Keratinocyte (primary cell): ENCODE measurements at regions not wholly inside any gene's neighbourhood (a gene's known extent, or its start where the extent isn't known, plus 50 kb on each side); places are given as distances from the start of the nearest gene placed in this dataset.

ENCODE experiments used
- DNase-seq: peaks from one replicate; pipeline ENCODE4 v3.0.0-alpha.2; 2011; ENCODE audit warnings: low read depth, missing footprints, low spot score
- FAIRE-seq: peaks from 2 replicates; lab custom pipeline; 2011; peaks lifted over from hg19 to GRCh38; lab: Jason Lieb, UNC
- H2AFZ ChIP-seq: 2 replicates; pipeline ENCODE4 v1.6.0; 2012; ENCODE audit warnings: low read length, control low read depth, inconsistent platforms; ENCODE audit not compliant: control insufficient read depth
- H3K27ac ChIP-seq: 2 replicates; pipeline ENCODE4 v1.5.1; 2011; ENCODE audit warnings: low read length; ENCODE audit not compliant: control insufficient read depth, insufficient read depth
- H3K27me3 ChIP-seq: 3 replicates; pipeline ENCODE4 v1.6.0; 2011; ENCODE audit warnings: low read length; ENCODE audit not compliant: control insufficient read depth, insufficient read depth; ENCODE audit errors: extremely low read depth
- H3K36me3 ChIP-seq, 2 experiments: 2 replicates in 1 of 2; 3 replicates in 1 of 2; pipeline ENCODE4 v1.5.1; 2011; ENCODE audit warnings: low read length in 2 of 2, mild to moderate bottlenecking in 1 of 2; ENCODE audit not compliant: control insufficient read depth in 2 of 2, insufficient read depth in 2 of 2; ENCODE audit errors: extremely low read depth in 1 of 2
- H3K4me1 ChIP-seq: 3 replicates; pipeline ENCODE4 v1.5.1; 2011; ENCODE audit warnings: low read length; ENCODE audit not compliant: control insufficient read depth, insufficient read depth; ENCODE audit errors: extremely low read depth
- H3K4me2 ChIP-seq: 3 replicates; pipeline ENCODE4 v1.6.0; 2011; ENCODE audit warnings: low read depth, low read length; ENCODE audit not compliant: control insufficient read depth, insufficient read depth; ENCODE audit errors: extremely low read depth
- H3K4me3 ChIP-seq, 3 experiments: fragments of 200-600 bp in 1 of 3; sonication (generic) in 1 of 3; 2 replicates in 2 of 3; 3 replicates in 1 of 3; pipeline ENCODE4 v1.5.1; 2011 to 2016; ENCODE audit warnings: low read length in 3 of 3, mild to moderate bottlenecking in 3 of 3, control low read depth in 2 of 3, inconsistent platforms in 1 of 3, low read depth in 1 of 3, mixed read lengths in 1 of 3, mixed run types in 1 of 3, moderate library complexity in 1 of 3; ENCODE audit not compliant: control insufficient read depth in 2 of 3, insufficient read depth in 2 of 3; ENCODE audit errors: extremely low read depth in 1 of 3
- H3K79me2 ChIP-seq: 2 replicates; pipeline ENCODE4 v1.6.0; 2012; ENCODE audit warnings: low read length; ENCODE audit not compliant: control insufficient read depth, insufficient read depth
- H3K9ac ChIP-seq: 3 replicates; pipeline ENCODE4 v1.6.0; 2011; ENCODE audit warnings: low read length; ENCODE audit not compliant: control insufficient read depth, insufficient read depth; ENCODE audit errors: extremely low read depth
- H3K9me1 ChIP-seq: 3 replicates; pipeline ENCODE4 v1.6.0; 2011; ENCODE audit warnings: low read length; ENCODE audit not compliant: control insufficient read depth, insufficient read depth; ENCODE audit errors: extremely low read depth
- H3K9me3 ChIP-seq: 2 replicates; pipeline ENCODE4 v1.5.1; 2012; ENCODE audit warnings: low read depth, low read length; ENCODE audit not compliant: control insufficient read depth
- H4K20me1 ChIP-seq: 3 replicates; pipeline ENCODE4 v1.6.0; 2011; ENCODE audit warnings: low read length; ENCODE audit not compliant: control insufficient read depth, insufficient read depth; ENCODE audit errors: extremely low read depth
- CTCF ChIP-seq, 3 experiments: IDR thresholded peaks in 1 of 3; conservative IDR thresholded peaks in 1 of 3; optimal IDR thresholded peaks in 1 of 3; 2 replicates in 2 of 3; 3 replicates in 1 of 3; pipeline versions ENCODE3 to v1.5.1; 2011; ENCODE audit warnings: low read length in 3 of 3, mild to moderate bottlenecking in 3 of 3, moderate library complexity in 2 of 3, control low read depth in 1 of 3, inconsistent platforms in 1 of 3; ENCODE audit not compliant: insufficient read depth in 2 of 3; ENCODE audit errors: extremely low read depth in 1 of 3
- EZH2 ChIP-seq: IDR thresholded peaks from one replicate; pipeline ENCODE4 v1.6.1; 2012; ENCODE audit warnings: inconsistent platforms, mild to moderate bottlenecking, low read length, moderate library complexity
- dilution Hi-C: fragments of 300-500 bp; cut with MboI; formaldehyde crosslinking; loops from one replicate; pipeline ENCODE4 v1.7.0; 2020; ENCODE audit warnings: low sequenced_read_pairs; ENCODE audit not compliant: extremely low pct_ligation_motif_present

GRCh38 chr5:3201121-3201520, 394.5 kb upstream of the IRX1 start:
- H3K79me2 ChIP-seq = no peaks in the 10 kb centered on the region
- H3K9ac ChIP-seq = no peak overlapping the region
- peaks cover 7% of the 10 kb centered on the region for H3K27me3 ChIP-seq
- dilution Hi-C loops = no loop called here
- H4K20me1 ChIP-seq = no peaks in the 10 kb centered on the region
- DNase-seq = no peak
- H3K9me3 ChIP-seq = peaks cover 6% of the 10 kb centered on the region
- H2AFZ ChIP-seq = no peak overlapping the region
- H3K4me1 ChIP-seq = no peaks in the 10 kb centered on the region
- no peak overlapping the region for H3K27ac ChIP-seq
- no peak overlapping the region for H3K4me2 ChIP-seq
- TF ChIP-seq CTCF (optimal IDR thresholded peaks at IDR 0.05 in 1 of 3, IDR thresholded peaks at IDR 0.05 in 1 of 3, conservative IDR thresholded peaks at IDR 0.05 in 1 of 3; ENCODE audit: extremely low read depth in 1 of 3, insufficient read depth in 2 of 3, low read length in 3 of 3) (no peak), EZH2 (no peak)
- no peak overlapping the region for H3K4me3 ChIP-seq
- no peak for FAIRE-seq
- no peaks in the 10 kb centered on the region for H3K36me3 ChIP-seq
- H3K9me1 ChIP-seq = no peaks in the 10 kb centered on the region

DNA sequence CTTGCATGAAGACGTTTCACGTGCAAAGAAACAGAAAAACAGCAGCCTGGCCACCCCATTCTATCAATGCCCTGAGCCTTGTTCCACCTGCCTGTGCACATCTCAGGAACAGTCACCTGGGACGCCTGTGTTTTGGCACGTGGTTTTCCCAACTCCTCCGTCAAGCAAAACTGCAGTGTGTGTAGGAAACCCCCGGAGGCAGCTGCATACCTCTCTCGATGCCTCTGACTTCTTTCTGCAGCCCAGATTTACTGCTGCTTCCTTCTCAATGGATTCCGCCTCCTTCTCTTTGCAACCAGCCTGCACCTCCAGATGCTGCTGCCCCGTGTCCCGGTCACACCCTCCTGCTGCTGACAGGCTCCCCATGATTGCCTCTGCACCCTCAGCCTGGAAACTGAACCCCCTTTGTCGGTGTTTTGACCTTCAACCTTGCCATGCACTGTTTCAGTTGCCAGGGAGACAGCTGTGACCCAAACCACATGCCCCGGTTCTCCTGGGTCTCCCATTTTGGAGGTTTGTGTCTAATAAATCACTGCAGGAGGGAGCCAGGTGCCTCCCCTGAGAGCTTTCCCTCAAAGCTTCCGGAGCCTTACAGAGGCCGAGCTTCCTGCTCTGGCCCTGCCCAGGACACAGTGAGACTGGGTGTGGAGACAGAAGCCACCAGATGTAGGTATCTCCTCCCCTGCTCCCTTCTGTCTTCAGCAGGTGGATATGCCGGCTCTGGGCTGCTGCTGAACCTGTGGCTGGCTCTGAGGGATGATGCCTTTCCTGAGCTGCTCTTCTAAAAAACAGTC, 395.5 kb upstream of the IRX1 start:
- no peak for FAIRE-seq
- TF ChIP-seq EZH2 (no peak), CTCF (optimal IDR thresholded peaks at IDR 0.05 in 1 of 3, IDR thresholded peaks at IDR 0.05 in 1 of 3, conservative IDR thresholded peaks at IDR 0.05 in 1 of 3; ENCODE audit: extremely low read depth in 1 of 3, insufficient read depth in 2 of 3, low read length in 3 of 3) (no peak)

More for the DNA sequence above, 395.5 kb upstream of the IRX1 start:
- Histone ChIP-seq H3K9me1 (no peaks in the 10 kb centered on the region), H3K4me1 (no peaks in the 10 kb centered on the region), H4K20me1 (no peaks in the 10 kb centered on the region), H3K9ac (no peak overlapping the region), H3K36me3 (no peaks in the 10 kb centered on the region), H3K79me2 (no peaks in the 10 kb centered on the region), H3K27me3 (peaks cover 7% of the 10 kb centered on the region), H2AFZ (no peak overlapping the region), H3K9me3 (peaks cover 4% of the 10 kb centered on the region), H3K4me2 (no peak overlapping the region), H3K27ac (no peak overlapping the region), H3K4me3 (no peak overlapping the region)
- dilution Hi-C loops = no loop called here
- DNase-seq = no peak
